Epithelial cell of esophagus (primary cell): ENCODE measurements at regions not wholly inside any gene's neighbourhood (a gene's known extent, or its start where the extent isn't known, plus 50 kb on each side); places are given as distances from the start of the nearest gene placed in this dataset.
A peak's percentile ranks its signal among the peaks of the same experiment; 100 is the strongest.
"Not testable (repeated sequence)": the region's sequence is repeated elsewhere in the genome, so short reads cannot be mapped to it uniquely, and the experiment has no call there.

ENCODE experiments used
- DNase-seq: peaks from one replicate; pipeline ENCODE4 v3.0.0; 2010; ENCODE audit warnings: low read depth
- H3K4me3 ChIP-seq: 2 replicates; pipeline ENCODE4 v1.5.1; 2011; ENCODE audit warnings: mild to moderate bottlenecking, low read length, control low read depth
- CTCF ChIP-seq: IDR thresholded peaks from 2 replicates; pipeline ENCODE4 v1.5.1; 2011; ENCODE audit warnings: low read depth, mild to moderate bottlenecking, low read length, control low read depth, inconsistent platforms; ENCODE audit not compliant: insufficient read depth; ENCODE audit errors: missing control alignments

GRCh38 chr9:19903076-19903475, 114.2 kb upstream of the SLC24A2 start:
- TF ChIP-seq CTCF: no peak
- DNase-seq: no peak
- H3K4me3 ChIP-seq: no peak overlapping the region

GRCh38 chr9:19901586-19901985, 112.7 kb upstream of the SLC24A2 start:
- DNase-seq: no peak
- TF ChIP-seq CTCF: no peak

GRCh38 chr9:19896161-19896560, 107.3 kb upstream of the SLC24A2 start:
- no peak overlapping the region for H3K4me3 ChIP-seq
- peak; percentile 15 for DNase-seq
- no peak for TF ChIP-seq CTCF

More at GRCh38 chr9:19901586-19901985, 112.7 kb upstream of the SLC24A2 start:
- no peak overlapping the region for H3K4me3 ChIP-seq

- not testable (repeated sequence) for H3K4me3 ChIP-seq, DNase-seq
These were observed 106.7 kb upstream of the SLC24A2 start for GRCh38 chr9:19895578-19895977.

- DNase-seq: peak; percentile 5
- H3K4me3 ChIP-seq: no peak overlapping the region
- TF ChIP-seq CTCF: no peak
These were observed 106.2 kb upstream of the SLC24A2 start for GRCh38 chr9:19895006-19895405.

GRCh38 chr9:19885608-19886007, 96.8 kb upstream of the SLC24A2 start:
- H3K4me3 ChIP-seq: no peak overlapping the region
- DNase-seq: no peak
- no peak for TF ChIP-seq CTCF

GRCh38 chr9:19879062-19879461, 90.2 kb upstream of the SLC24A2 start:
- no peak for DNase-seq
- H3K4me3 ChIP-seq: no peak overlapping the region
- TF ChIP-seq CTCF: no peak
